Neural cell (in vitro differentiated cells): ENCODE measurements at regions not wholly inside any gene's neighbourhood (a gene's known extent, or its start where the extent isn't known, plus 50 kb on each side); places are given as distances from the start of the nearest gene placed in this dataset.

Experiments used
- H2AFZ ChIP-seq: fragments of 200-600, 300-800 bp; sonication (generic), shearing (Covaris generic); 2 replicates; pipeline ENCODE4 v1.6.0; 2014; ENCODE audit warnings: low read depth, mild to moderate bottlenecking, antibody characterized with exemption, low read length, moderate library complexity
- H3F3A ChIP-seq: fragments of 200-600 bp; shearing (Covaris generic); 2 replicates; pipeline ENCODE4 v1.6.1; 2016; ENCODE audit warnings: mild to moderate bottlenecking, moderate library complexity, mixed read lengths, antibody characterized with exemption, low read length; ENCODE audit not compliant: insufficient read depth, poor library complexity, severe bottlenecking
- H3K27ac ChIP-seq: fragments of 200-600, 300-800 bp; sonication (generic), shearing (Covaris generic); 2 replicates; pipeline ENCODE4 v1.5.1; 2014; ENCODE audit warnings: mild to moderate bottlenecking, low read length, moderate library complexity
- H3K27me3 ChIP-seq: fragments of 300-800, 200-600 bp; sonication (generic), shearing (Covaris generic); 2 replicates; pipeline ENCODE4 v1.6.0; 2014; ENCODE audit warnings: mild to moderate bottlenecking, low read depth, low read length, moderate library complexity; ENCODE audit not compliant: insufficient read depth
- H3K36me3 ChIP-seq: fragments of 300-800, 200-600 bp; sonication (generic), shearing (Covaris generic); 2 replicates; pipeline ENCODE4 v1.5.1; 2014; ENCODE audit warnings: mild to moderate bottlenecking, antibody characterized with exemption, low read length, moderate library complexity; ENCODE audit not compliant: insufficient read depth
- H3K4me2 ChIP-seq: fragments of 300-800, 200-600 bp; sonication (generic), shearing (Covaris generic); 2 replicates; pipeline ENCODE4 v1.6.0; 2014; ENCODE audit warnings: mild to moderate bottlenecking, low read length
- H3K4me3 ChIP-seq: fragments of 300-800, 200-600 bp; sonication (generic), shearing (Covaris generic); 2 replicates; pipeline ENCODE4 v1.5.1; 2014; ENCODE audit warnings: mild to moderate bottlenecking, low read length, moderate library complexity
- H3K79me2 ChIP-seq: fragments of 200-600 bp; shearing (Covaris generic); replicated peaks from 2 replicates; pipeline ENCODE4 v1.6.0; 2014; ENCODE audit warnings: mild to moderate bottlenecking, low read length, moderate library complexity; ENCODE audit not compliant: insufficient read depth
- H3K9ac ChIP-seq: fragments of 300-800, 200-600 bp; sonication (generic), shearing (Covaris generic); 2 replicates; pipeline ENCODE4 v1.6.1; 2016; ENCODE audit warnings: mild to moderate bottlenecking, low read length, mixed read lengths
- H3K9me2 ChIP-seq: fragments of 200-600 bp; shearing (Covaris generic); 2 replicates; pipeline ENCODE4 v1.6.1; 2016; ENCODE audit warnings: mild to moderate bottlenecking, low read length, mixed read lengths; ENCODE audit not compliant: insufficient read depth
- H3K9me3 ChIP-seq: fragments of 200-600, 300-800 bp; sonication (generic), shearing (Covaris generic); 2 replicates; pipeline ENCODE4 v1.6.1; 2016; ENCODE audit warnings: mild to moderate bottlenecking, mixed run types, low read length, moderate library complexity, mixed read lengths
- H4K20me1 ChIP-seq: fragments of 200-600 bp; shearing (Covaris generic); 2 replicates; pipeline ENCODE4 v1.6.1; 2016; ENCODE audit warnings: mild to moderate bottlenecking, mixed run types; ENCODE audit not compliant: insufficient read depth
- CTCF ChIP-seq: fragments of 450-650 bp; IDR thresholded peaks from 2 replicates; pipeline ENCODE4 v1.5.1; 2014; ENCODE audit warnings: antibody characterized with exemption, mild to moderate bottlenecking, moderate library complexity; ENCODE audit not compliant: poor library complexity, severe bottlenecking
- EP300 ChIP-seq: fragments of 450-650 bp; conservative IDR thresholded peaks from 2 replicates; pipeline ENCODE4 v1.6.1; 2014; ENCODE audit warnings: antibody characterized with exemption, mild to moderate bottlenecking, moderate library complexity; ENCODE audit not compliant: poor library complexity, severe bottlenecking
- EZH2 ChIP-seq: fragments of 200-600, 300-800 bp; shearing (Covaris generic), sonication (generic); IDR thresholded peaks from 2 replicates; pipeline ENCODE4 v1.6.1; 2014; ENCODE audit warnings: antibody characterized with exemption, low read length, borderline replicate concordance, mild to moderate bottlenecking; ENCODE audit not compliant: insufficient read depth, poor library complexity, severe bottlenecking
- RAD21 ChIP-seq: fragments of 450-650 bp; conservative IDR thresholded peaks from 2 replicates; pipeline ENCODE4 v1.6.1; 2014; ENCODE audit warnings: antibody characterized with exemption, mild to moderate bottlenecking, moderate library complexity
- REST ChIP-seq: IDR thresholded peaks from 2 replicates; pipeline ENCODE4 v1.6.1; 2012; ENCODE audit warnings: borderline replicate concordance
- SMC3 ChIP-seq: fragments of 450-650 bp; conservative IDR thresholded peaks from 2 replicates; pipeline ENCODE4 v1.6.1; 2014; ENCODE audit warnings: antibody characterized with exemption, mild to moderate bottlenecking, moderate library complexity; ENCODE audit not compliant: poor library complexity

GRCh38 chr4:104393655-104394324, 100.9 kb downstream of the CXXC4 start:
- Histone ChIP-seq H3K9me2 (no peaks in the 10 kb centered on the region), H4K20me1 (no peaks in the 10 kb centered on the region), H3K27ac (peak overlapping the region; percentile 67), H3K79me2 (no peaks in the 10 kb centered on the region), H3K9ac (peak overlapping the region; percentile 32), H3K4me3 (peak overlapping the region; percentile 58), H3K4me2 (peak overlapping the region; percentile 74), H3K9me3 (no peaks in the 10 kb centered on the region), H3K36me3 (no peaks in the 10 kb centered on the region), H3F3A (peaks cover 7% of the 10 kb centered on the region), H3K27me3 (no peaks in the 10 kb centered on the region), H2AFZ (no peak overlapping the region)
- no peak for TF ChIP-seq SMC3
- no peak for TF ChIP-seq EZH2
- TF ChIP-seq EP300, result no peak
- TF ChIP-seq REST, result no peak

GRCh38 chr4:104385713-104386112, 109.0 kb downstream of the CXXC4 start:
- H3K4me2 ChIP-seq, result no peak overlapping the region
- H2AFZ ChIP-seq, result no peak overlapping the region
- no peaks in the 10 kb centered on the region for H4K20me1 ChIP-seq
- H3K36me3 ChIP-seq, result no peaks in the 10 kb centered on the region
- no peak for TF ChIP-seq EP300
- no peak for TF ChIP-seq REST
- TF ChIP-seq CTCF, result no peak
- TF ChIP-seq RAD21, result no peak
- H3F3A ChIP-seq, result no peaks in the 10 kb centered on the region
- H3K79me2 ChIP-seq, result no peaks in the 10 kb centered on the region
- H3K9me3 ChIP-seq, result no peaks in the 10 kb centered on the region
- H3K4me3 ChIP-seq, result no peak overlapping the region
- no peak overlapping the region for H3K9ac ChIP-seq
- no peaks in the 10 kb centered on the region for H3K27me3 ChIP-seq
- no peaks in the 10 kb centered on the region for H3K9me2 ChIP-seq
- H3K27ac ChIP-seq, result no peak overlapping the region
